Hippocampal formation (tissue), 2 donors: ENCODE measurements at regions not wholly inside any gene's neighbourhood (a gene's known extent, or its start where the extent isn't known, plus 50 kb on each side); places are given as distances from the start of the nearest gene placed in this dataset.
"Not testable (repeated sequence)": the region's sequence is repeated elsewhere in the genome, so short reads cannot be mapped to it uniquely, and the experiment has no call there.

ENCODE experiments used
- DNase-seq, 2 donors: peaks; one replicate each; lab custom pipeline; 2025; lab: John Stamatoyannopoulos, UW

GRCh38 chr11:45409587-45409986, 123.4 kb upstream of the SYT13 start:
- DNase-seq, result no peak

GRCh38 chr11:45407226-45407625, 121.1 kb upstream of the SYT13 start:
- DNase-seq, result no peak

GRCh38 chr11:45405916-45406670, 120.0 kb upstream of the SYT13 start:
- DNase-seq, result no peak

DNA sequence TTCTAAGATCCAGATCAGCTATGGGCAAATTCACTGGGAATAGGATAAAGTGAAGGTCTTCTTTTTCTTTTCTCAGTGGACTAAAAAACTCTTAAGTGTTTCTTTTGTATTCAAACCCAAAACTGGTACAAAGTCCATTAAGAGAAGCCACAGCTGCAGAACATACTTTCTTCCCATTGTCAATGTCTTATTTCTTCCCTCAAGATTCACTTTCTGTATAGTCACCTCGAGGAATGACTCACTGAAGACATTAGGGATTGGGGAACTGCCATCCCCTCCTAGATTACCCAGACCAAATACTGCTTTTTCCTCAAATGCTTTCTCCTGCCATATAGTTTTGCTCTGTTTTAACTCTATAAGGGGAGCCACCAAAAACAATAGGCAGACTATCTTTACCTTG, 117.4 kb upstream of the SYT13 start:
- DNase-seq, result not testable (repeated sequence)

DNA sequence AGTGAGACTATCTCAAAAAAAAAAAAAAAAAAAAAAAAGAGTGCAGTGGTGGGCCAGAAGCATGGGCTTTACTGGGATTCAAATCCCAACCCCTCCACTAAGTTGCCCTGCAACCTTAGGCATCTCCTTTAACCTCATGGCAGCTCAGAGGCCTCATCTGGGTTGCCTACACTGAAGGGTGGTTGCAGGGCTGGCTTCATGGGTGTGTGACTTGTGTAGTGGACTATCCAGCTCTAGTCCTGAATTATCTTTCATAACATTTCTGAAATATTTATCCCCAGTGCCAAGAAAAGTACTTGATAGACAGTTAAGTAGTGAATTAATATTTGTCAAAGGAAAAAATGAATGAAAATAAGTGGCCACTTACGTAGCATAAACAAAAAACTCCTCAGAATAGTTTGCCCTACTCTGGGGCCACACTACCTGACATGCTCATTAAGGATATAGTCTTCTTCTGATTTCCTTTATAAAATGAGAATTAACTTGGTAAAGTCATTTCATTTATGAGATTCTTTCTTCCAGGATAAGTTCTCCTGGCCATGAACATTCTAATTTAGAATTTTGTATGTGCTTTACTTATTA, 116.0 kb upstream of the SYT13 start:
- DNase-seq, result no peak

GRCh38 chr11:45400591-45400990, 114.5 kb upstream of the SYT13 start:
- no peak for DNase-seq

- no peak for DNase-seq
Observed at GRCh38 chr11:45399166-45399565, 113.0 kb upstream of the SYT13 start.

- no peak for DNase-seq
Observed at GRCh38 chr11:45398325-45398724, 112.2 kb upstream of the SYT13 start.

DNA sequence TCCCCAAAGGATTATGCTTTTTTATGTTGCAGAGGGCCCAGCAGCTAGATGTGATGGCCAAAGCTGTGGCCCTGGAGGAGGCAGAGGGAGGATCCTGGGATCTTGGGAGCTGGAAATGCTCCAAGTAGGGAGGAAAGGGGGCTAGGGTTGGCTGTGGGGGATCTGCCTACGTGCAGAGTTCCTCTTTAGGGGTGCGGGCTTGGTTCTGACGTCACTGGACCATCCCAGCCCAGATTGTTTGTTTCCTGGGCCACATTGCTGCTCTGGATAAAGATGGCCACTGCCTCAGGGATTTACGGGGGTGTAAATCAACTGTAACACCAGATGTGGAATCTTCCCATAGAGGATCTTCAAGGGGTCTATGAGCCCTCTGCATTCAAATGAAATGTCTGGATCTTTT, 110.3 kb upstream of the SYT13 start:
- DNase-seq, result no peak

DNA sequence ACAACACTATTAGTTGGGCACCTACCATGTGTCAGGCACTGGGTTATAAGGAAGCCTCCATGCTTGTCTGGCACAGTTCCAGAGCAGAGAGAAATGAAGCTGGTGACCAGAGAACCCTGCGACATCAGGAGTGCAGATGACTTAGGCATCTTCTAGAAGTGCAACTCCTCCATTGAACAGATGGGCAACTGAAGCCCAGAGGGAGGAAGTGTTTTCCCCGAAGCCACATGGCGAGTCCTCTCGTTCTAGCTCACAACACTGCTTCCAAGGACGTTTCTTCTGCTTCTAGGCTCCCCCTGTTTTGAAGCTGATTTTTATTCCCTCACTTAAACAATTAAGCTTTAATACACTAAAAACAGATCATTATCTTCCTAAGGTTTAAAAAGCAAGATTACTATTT, 109.8 kb upstream of the SYT13 start:
- no peak for DNase-seq

- DNase-seq, result no peak
Observed at GRCh38 chr11:45395421-45395820, 109.3 kb upstream of the SYT13 start.

GRCh38 chr11:45394294-45395085, 108.3 kb upstream of the SYT13 start:
- no peak for DNase-seq

GRCh38 chr11:45393826-45394225, 107.7 kb upstream of the SYT13 start:
- DNase-seq, result no peak

GRCh38 chr11:45393334-45393733, 107.2 kb upstream of the SYT13 start:
- DNase-seq, result no peak

DNA sequence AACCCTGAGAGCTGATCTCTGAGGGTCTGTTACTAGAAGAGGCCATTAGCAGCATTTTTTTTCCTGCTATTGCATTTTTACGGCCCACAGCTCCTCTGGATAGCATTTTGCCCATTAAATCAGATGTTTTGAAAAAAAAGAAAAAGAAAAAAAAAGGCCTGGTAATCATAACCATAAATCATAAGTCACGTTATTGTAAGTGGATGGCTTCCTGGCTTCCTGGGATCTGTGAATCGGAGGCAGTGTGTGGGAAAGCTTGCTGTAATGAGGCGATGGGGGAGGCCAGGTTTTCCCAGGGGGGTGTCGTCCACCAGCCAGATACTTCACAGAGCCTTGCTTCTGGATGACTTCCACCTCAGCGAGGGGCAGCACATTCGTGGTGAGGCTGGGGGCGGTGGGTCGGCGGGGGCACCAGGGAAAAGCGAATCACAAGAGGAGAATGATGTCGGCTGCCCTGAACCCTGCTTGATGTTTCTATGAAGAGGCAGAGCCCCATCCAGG, 106.5 kb upstream of the SYT13 start:
- DNase-seq, result no peak

DNA sequence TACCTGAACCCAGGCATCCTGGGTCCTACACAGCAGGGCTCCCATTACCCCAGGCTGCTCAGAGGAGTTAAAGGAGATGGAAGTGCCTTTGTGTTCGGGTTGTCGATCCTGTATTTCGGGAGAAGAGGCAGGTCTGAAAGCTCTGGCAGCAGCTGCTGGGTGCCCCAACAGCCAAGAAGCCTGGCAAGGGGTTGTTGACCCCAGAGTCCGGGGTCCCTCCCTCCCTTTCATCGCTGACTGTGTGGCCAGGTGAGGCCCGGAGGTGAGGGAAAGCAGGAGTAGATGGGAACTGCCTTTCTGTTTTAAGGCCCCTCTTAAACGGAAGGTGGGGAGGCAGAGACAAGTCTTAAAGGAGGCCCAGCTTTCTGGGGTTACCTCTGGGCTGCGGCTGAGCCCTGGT, 106.0 kb upstream of the SYT13 start:
- no peak for DNase-seq

- no peak for DNase-seq
Observed at GRCh38 chr11:45391168-45391850, 105.2 kb upstream of the SYT13 start.

GRCh38 chr11:45390407-45390806, 104.3 kb upstream of the SYT13 start:
- no peak for DNase-seq

GRCh38 chr11:45388472-45388871, 102.3 kb upstream of the SYT13 start:
- DNase-seq, result no peak

GRCh38 chr11:45387885-45388284, 101.7 kb upstream of the SYT13 start:
- not testable (repeated sequence) for DNase-seq

GRCh38 chr11:45386972-45387371, 100.8 kb upstream of the SYT13 start:
- no peak for DNase-seq

GRCh38 chr11:45385844-45386243, 99.7 kb upstream of the SYT13 start:
- DNase-seq, result no peak
